SH-SY5Y (cell line): ENCODE measurements at regions not wholly inside any gene's neighbourhood (a gene's known extent, or its start where the extent isn't known, plus 50 kb on each side); places are given as distances from the start of the nearest gene placed in this dataset.

Source experiments
- GATA2 ChIP-seq: IDR thresholded peaks from 2 replicates; pipeline ENCODE4 v1.6.1; 2011; ENCODE audit warnings: mild to moderate bottlenecking, low read depth, low read length
- GATA3 ChIP-seq: IDR thresholded peaks from 2 replicates; pipeline ENCODE4 v1.6.1; 2011; ENCODE audit warnings: low read depth, mild to moderate bottlenecking, low read length, moderate library complexity

DNA sequence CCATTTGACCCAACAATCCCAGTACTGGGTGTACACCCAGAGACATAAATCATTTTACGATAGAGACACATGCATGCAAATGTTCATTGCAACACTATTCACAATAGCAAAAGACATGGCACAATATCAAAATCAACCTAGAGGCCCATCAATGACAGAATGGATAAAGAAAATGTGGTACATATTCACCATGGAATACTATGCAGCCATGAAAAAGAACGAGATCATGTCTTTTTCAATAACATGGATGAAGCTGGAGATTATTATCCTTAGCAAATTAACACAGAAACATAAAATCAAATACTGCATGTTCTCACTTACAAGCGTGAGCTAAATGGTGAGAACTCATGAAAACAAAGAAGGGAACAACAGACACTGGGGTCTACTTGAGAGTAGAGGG, 249.1 kb downstream of the RASSF9 start:
- no peak for TF ChIP-seq GATA2
- TF ChIP-seq GATA3, result no peak
